ENCODE measurements at regions not wholly inside any gene's neighbourhood (a gene's known extent, or its start where the extent isn't known, plus 50 kb on each side); places are given as distances from the start of the nearest gene placed in this dataset.

GRCh38 chr3:22334996-22335395, 584.0 kb upstream of the ZNF385D start:
- Histone ChIP-seq H3K27me3 (ENCODE audit: control insufficient read depth in 1 of 2, insufficient read depth in 2 of 2, low read length in 2 of 2) (no peaks in the 10 kb centered on the region), H3K9ac (ENCODE audit: insufficient read depth, low read depth, low read length) (no peak overlapping the region), H3K4me1 (ENCODE audit: insufficient read depth, low read length) (no peaks in the 10 kb centered on the region), H3K4me3 (replicated peaks in 1 of 3; ENCODE audit: insufficient read depth in 1 of 3, low read depth in 2 of 3, low read length in 3 of 3) (no peak overlapping the region), H3K36me3 (replicated peaks in 1 of 2; ENCODE audit: control insufficient read depth in 1 of 2, insufficient read depth in 2 of 2, low read length in 2 of 2) (no peaks in the 10 kb centered on the region), H3K4me2 (ENCODE audit: low read depth, low read length) (no peak overlapping the region), H3K79me2 (ENCODE audit: insufficient read depth, low read length) (no peaks in the 10 kb centered on the region), H4K20me1 (ENCODE audit: insufficient read depth, low read length) (no peaks in the 10 kb centered on the region), H3K27ac (ENCODE audit: extremely low read length, insufficient read depth, low read length) (no peak overlapping the region), H3K9me3 (ENCODE audit: low read length) (no peaks in the 10 kb centered on the region), H2AFZ (ENCODE audit: low read length) (no peak overlapping the region)
- intact Hi-C loops (cut with micrococcal nuclease; ENCODE audit: unreplicated experiment) (no loop called here), in situ Hi-C loops (cut with HindIII; ENCODE audit: extremely low pct_ligation_motif_present, low pct_unique_long_range_greater_than_20kb) (no loop called here)
- POLR2A ChIA-PET: no interaction called here
- BruUV-seq (replicated peaks): no TSS peak
- FAIRE-seq (no peak), DNase-seq (ENCODE audit: low spot score) (no peak), ATAC-seq (no peak)
- CTCF ChIA-PET (ENCODE audit: low intra/inter-chr PET ratio, low total read pairs): no interaction called here
- TF ChIP-seq ZNF781 (CRISPR knock-in tag; IDR thresholded peaks at IDR 0.05; ENCODE audit: borderline replicate concordance, not compliant biosample characterization) (no peak), CEBPB (IDR thresholded peaks at IDR 0.05; ENCODE audit: borderline replicate concordance, low read depth, low read length) (no peak), ZNF12 (CRISPR knock-in tag; IDR thresholded peaks at IDR 0.05) (no peak), ZNF607 (CRISPR knock-in tag; IDR thresholded peaks at IDR 0.05; ENCODE audit: borderline replicate concordance) (no peak), ZNF816 (CRISPR knock-in tag; IDR thresholded peaks at IDR 0.05; ENCODE audit: borderline replicate concordance) (no peak), ZNF496 (CRISPR knock-in tag; IDR thresholded peaks at IDR 0.05; ENCODE audit: insufficient replicate concordance) (no peak)
- TF ChIP-seq, protein P1, sequence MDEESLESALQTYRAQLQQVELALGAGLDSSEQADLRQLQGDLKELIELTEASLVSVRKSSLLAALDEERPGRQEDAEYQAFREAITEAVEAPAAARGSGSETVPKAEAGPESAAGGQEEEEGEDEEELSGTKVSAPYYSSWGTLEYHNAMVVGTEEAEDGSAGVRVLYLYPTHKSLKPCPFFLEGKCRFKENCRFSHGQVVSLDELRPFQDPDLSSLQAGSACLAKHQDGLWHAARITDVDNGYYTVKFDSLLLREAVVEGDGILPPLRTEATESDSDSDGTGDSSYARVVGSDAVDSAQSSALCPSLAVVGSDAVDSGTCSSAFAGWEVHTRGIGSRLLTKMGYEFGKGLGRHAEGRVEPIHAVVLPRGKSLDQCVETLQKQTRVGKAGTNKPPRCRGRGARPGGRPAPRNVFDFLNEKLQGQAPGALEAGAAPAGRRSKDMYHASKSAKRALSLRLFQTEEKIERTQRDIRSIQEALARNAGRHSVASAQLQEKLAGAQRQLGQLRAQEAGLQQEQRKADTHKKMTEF (CRISPR knock-in tag; IDR thresholded peaks at IDR 0.05): no peak
- 0% methylated on average over 1 of the region's 1 CpG for WGBS (ENCODE audit: low lambda C conversion rate)

DNA sequence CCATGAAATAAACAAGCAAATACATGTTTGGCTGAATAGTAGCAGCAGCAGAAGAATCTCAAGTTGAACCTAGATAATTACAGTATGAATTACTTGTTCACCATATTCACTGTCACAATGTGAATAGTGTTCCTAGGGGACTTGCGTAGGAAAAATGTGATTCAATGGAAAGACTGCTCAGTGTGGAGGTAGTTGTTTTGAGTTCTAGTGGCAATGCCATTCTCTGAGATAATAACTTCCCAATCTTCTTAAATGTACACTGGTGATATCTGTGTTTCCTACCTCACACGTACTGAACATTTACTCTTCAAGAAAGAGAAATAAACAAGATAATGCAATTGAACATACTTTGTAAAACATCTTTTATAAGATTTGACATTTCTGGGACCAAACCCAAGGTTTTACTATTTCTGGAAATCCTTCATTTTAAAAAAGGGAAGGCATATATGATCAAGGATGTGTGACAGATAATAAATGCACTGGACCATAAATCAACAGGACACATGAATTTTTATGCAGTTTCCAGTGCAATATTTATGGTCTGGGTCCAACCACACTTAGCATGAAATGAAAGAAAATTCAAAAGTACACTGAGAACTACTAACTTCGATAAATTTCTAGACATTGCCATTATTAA, 598.3 kb upstream of the ZNF385D start:
- H3K36me3 ChIP-seq (replicated peaks in 1 of 2; ENCODE audit: control insufficient read depth in 1 of 2, insufficient read depth in 2 of 2, low read length in 2 of 2): no peaks in the 10 kb centered on the region
- BruUV-seq (replicated peaks): no TSS peak
- no peaks in the 10 kb centered on the region for H3K9me3 ChIP-seq (ENCODE audit: low read length)
- ChIA-PET POLR2A (no interaction called here), CTCF (ENCODE audit: low intra/inter-chr PET ratio, low total read pairs) (no interaction called here)
- FAIRE-seq (no peak), ATAC-seq (no peak), DNase-seq (ENCODE audit: low spot score) (no peak)
- H3K4me3 ChIP-seq (replicated peaks in 1 of 3; ENCODE audit: insufficient read depth in 1 of 3, low read depth in 2 of 3, low read length in 3 of 3): no peak overlapping the region
- no peak overlapping the region for H3K4me2 ChIP-seq (ENCODE audit: low read depth, low read length)
- H3K79me2 ChIP-seq (ENCODE audit: insufficient read depth, low read length): no peaks in the 10 kb centered on the region
- no peak overlapping the region for H3K9ac ChIP-seq (ENCODE audit: insufficient read depth, low read depth, low read length)
- no peak for TF ChIP-seq ZNF24 (IDR thresholded peaks at IDR 0.05)
- WGBS (ENCODE audit: low lambda C conversion rate): 3% methylated on average over 3 of the region's 3 CpGs
- H3K27ac ChIP-seq (ENCODE audit: extremely low read length, insufficient read depth, low read length): no peak overlapping the region
- H3K4me1 ChIP-seq (ENCODE audit: insufficient read depth, low read length): no peaks in the 10 kb centered on the region
- intact Hi-C loops (cut with micrococcal nuclease; ENCODE audit: unreplicated experiment): no loop called here
- in situ Hi-C loops (cut with HindIII; ENCODE audit: extremely low pct_ligation_motif_present, low pct_unique_long_range_greater_than_20kb): no loop called here
- no peak overlapping the region for H2AFZ ChIP-seq (ENCODE audit: low read length)
- no peaks in the 10 kb centered on the region for H4K20me1 ChIP-seq (ENCODE audit: insufficient read depth, low read length)
- H3K27me3 ChIP-seq (ENCODE audit: control insufficient read depth in 1 of 2, insufficient read depth in 2 of 2, low read length in 2 of 2): no peaks in the 10 kb centered on the region

All from HepG2 (cell line).